ENCODE measurements at regions not wholly inside any gene's neighbourhood (a gene's known extent, or its start where the extent isn't known, plus 50 kb on each side); places are given as distances from the start of the nearest gene placed in this dataset.

GRCh38 chr2:67974559-67975430 lies 88.0 kb downstream of the C1D start:
- Histone ChIP-seq H3K9me3 (ENCODE audit: low read depth, low read length, poor library complexity, severe bottlenecking) (no peaks in the 10 kb centered on the region), H3K27me3 (replicated peaks; ENCODE audit: insufficient read depth, low read depth, low read length, poor library complexity) (no peaks in the 10 kb centered on the region), H3K4me1 (ENCODE audit: insufficient read depth, low read length, poor library complexity, severe bottlenecking) (no peaks in the 10 kb centered on the region), H3K4me3 (ENCODE audit: low read depth, low read length, poor library complexity, severe bottlenecking) (no peak overlapping the region), H3K36me3 (ENCODE audit: insufficient read depth, low read length, poor library complexity, severe bottlenecking) (no peaks in the 10 kb centered on the region), H3K27ac (ENCODE audit: low read depth, low read length, poor library complexity, severe bottlenecking) (no peak overlapping the region)
- no TSS peak for BruUV-seq (replicated peaks)
- TF ChIP-seq EZH2 (IDR thresholded peaks at IDR 0.05; ENCODE audit: borderline replicate concordance, low read depth, low read length, poor library complexity, severe bottlenecking) (no peak), CTCF (conservative IDR thresholded peaks at IDR 0.05; ENCODE audit: low read depth, low read length) (no peak)
- intact Hi-C loops (cut with micrococcal nuclease; ENCODE audit: unreplicated experiment): no loop called here
- peak; percentile 22 for DNase-seq (ENCODE audit: low spot score)
- CTCF ChIA-PET: no interaction called here
- POLR2A ChIA-PET (ENCODE audit: low non-redundant PET): no interaction called here

DNA sequence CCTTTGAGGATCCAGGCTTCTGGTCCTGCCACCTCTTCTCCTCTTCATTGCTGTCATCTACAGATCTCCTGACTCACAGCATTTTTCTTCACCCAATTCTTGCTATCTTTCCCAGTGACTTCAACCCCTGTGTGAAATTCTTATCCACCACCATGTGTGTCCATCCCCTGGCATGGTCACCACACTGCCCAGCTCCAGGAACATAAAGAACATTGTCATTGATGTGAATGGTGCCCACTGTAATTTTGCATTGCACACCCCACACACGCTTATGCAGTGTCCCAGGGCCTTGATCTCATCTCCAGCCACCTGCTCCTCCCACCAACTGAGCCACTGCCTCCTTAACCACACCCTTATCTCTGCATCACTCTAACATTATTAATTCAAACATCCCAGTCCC lies 85.3 kb downstream of the C1D start:
- TF ChIP-seq EZH2 (IDR thresholded peaks at IDR 0.05; ENCODE audit: borderline replicate concordance, low read depth, low read length, poor library complexity, severe bottlenecking) (no peak), CTCF (conservative IDR thresholded peaks at IDR 0.05; ENCODE audit: low read depth, low read length) (no peak)
- ChIA-PET POLR2A (ENCODE audit: low non-redundant PET) (no interaction called here), CTCF (no interaction called here)
- Histone ChIP-seq H3K27me3 (replicated peaks; ENCODE audit: insufficient read depth, low read depth, low read length, poor library complexity) (no peaks in the 10 kb centered on the region), H3K4me1 (ENCODE audit: insufficient read depth, low read length, poor library complexity, severe bottlenecking) (no peaks in the 10 kb centered on the region), H3K27ac (ENCODE audit: low read depth, low read length, poor library complexity, severe bottlenecking) (no peak overlapping the region), H3K36me3 (ENCODE audit: insufficient read depth, low read length, poor library complexity, severe bottlenecking) (no peaks in the 10 kb centered on the region), H3K4me3 (ENCODE audit: low read depth, low read length, poor library complexity, severe bottlenecking) (no peak overlapping the region), H3K9me3 (ENCODE audit: low read depth, low read length, poor library complexity, severe bottlenecking) (peaks cover 7% of the 10 kb centered on the region)
- no peak for DNase-seq (ENCODE audit: low spot score)
- intact Hi-C loops (cut with micrococcal nuclease; ENCODE audit: unreplicated experiment): no loop called here
- no TSS peak for BruUV-seq (replicated peaks)

DNA sequence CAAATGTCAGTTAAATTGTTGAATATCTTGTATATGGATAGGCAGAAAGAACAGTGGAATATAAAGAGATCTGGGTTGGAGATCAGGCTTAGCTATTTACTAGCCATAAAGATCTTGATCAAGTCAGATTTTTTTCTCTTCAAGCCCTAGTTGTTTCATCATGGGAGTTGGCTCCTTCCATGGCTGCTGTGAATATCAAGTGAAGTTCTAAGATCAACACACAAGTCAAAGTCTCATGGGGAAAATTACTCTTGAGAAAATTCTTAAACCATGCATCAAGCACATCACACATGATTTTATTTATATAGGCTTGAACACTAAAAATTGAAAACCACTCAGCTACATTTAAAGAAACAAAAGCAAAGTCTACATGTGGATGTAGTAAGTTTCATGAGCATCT lies 79.8 kb downstream of the C1D start:
- no peak for TF ChIP-seq CTCF (conservative IDR thresholded peaks at IDR 0.05; ENCODE audit: low read depth, low read length)
- no peak for TF ChIP-seq EZH2 (IDR thresholded peaks at IDR 0.05; ENCODE audit: borderline replicate concordance, low read depth, low read length, poor library complexity, severe bottlenecking)
- no TSS peak for BruUV-seq (replicated peaks)
- no peak overlapping the region for H3K27ac ChIP-seq (ENCODE audit: low read depth, low read length, poor library complexity, severe bottlenecking)
- intact Hi-C loops (cut with micrococcal nuclease; ENCODE audit: unreplicated experiment): no loop called here
- ChIA-PET CTCF (no interaction called here), POLR2A (ENCODE audit: low non-redundant PET) (no interaction called here)
- peaks cover 8% of the 10 kb centered on the region for H3K4me1 ChIP-seq (ENCODE audit: insufficient read depth, low read length, poor library complexity, severe bottlenecking)
- H3K9me3 ChIP-seq (ENCODE audit: low read depth, low read length, poor library complexity, severe bottlenecking): peaks cover 7% of the 10 kb centered on the region
- no peak for DNase-seq (ENCODE audit: low spot score)
- H3K36me3 ChIP-seq (ENCODE audit: insufficient read depth, low read length, poor library complexity, severe bottlenecking): no peaks in the 10 kb centered on the region
- H3K4me3 ChIP-seq (ENCODE audit: low read depth, low read length, poor library complexity, severe bottlenecking): no peak overlapping the region
- no peaks in the 10 kb centered on the region for H3K27me3 ChIP-seq (replicated peaks; ENCODE audit: insufficient read depth, low read depth, low read length, poor library complexity)
